Medulla oblongata (tissue), 1 donor: ENCODE measurements at regions not wholly inside any gene's neighbourhood (a gene's known extent, or its start where the extent isn't known, plus 50 kb on each side); places are given as distances from the start of the nearest gene placed in this dataset.
"Not testable (repeated sequence)": the region's sequence is repeated elsewhere in the genome, so short reads cannot be mapped to it uniquely, and the experiment has no call there.

Experiments
- DNase-seq: peaks from one replicate; pipeline ENCODE4 v3.0.0-alpha.2; 2015; ENCODE audit errors: extremely low spot score

GRCh38 chr13:76289558-76289957 lies 596.6 kb downstream of the KCTD12 start:
- DNase-seq, result peak; percentile 24

GRCh38 chr13:76286178-76286577 lies 600.0 kb downstream of the KCTD12 start:
- DNase-seq, result no peak

GRCh38 chr13:76285463-76285862 lies 600.7 kb downstream of the KCTD12 start:
- no peak for DNase-seq

GRCh38 chr13:76279766-76280165 lies 606.4 kb downstream of the KCTD12 start:
- DNase-seq, result not testable (repeated sequence)

GRCh38 chr13:76271728-76272232 lies 614.4 kb downstream of the KCTD12 start:
- DNase-seq, result no peak

- DNase-seq, result not testable (repeated sequence)
Observed at GRCh38 chr13:76268307-76268706, 617.9 kb downstream of the KCTD12 start.

- DNase-seq, result no peak
Observed at GRCh38 chr13:76267216-76267615, 619.0 kb downstream of the KCTD12 start.

- no peak for DNase-seq
Observed at GRCh38 chr13:76266561-76266960, 619.6 kb downstream of the KCTD12 start.

- no peak for DNase-seq
Observed at GRCh38 chr13:76250211-76250610, 614.1 kb downstream of the LMO7 start.

DNA sequence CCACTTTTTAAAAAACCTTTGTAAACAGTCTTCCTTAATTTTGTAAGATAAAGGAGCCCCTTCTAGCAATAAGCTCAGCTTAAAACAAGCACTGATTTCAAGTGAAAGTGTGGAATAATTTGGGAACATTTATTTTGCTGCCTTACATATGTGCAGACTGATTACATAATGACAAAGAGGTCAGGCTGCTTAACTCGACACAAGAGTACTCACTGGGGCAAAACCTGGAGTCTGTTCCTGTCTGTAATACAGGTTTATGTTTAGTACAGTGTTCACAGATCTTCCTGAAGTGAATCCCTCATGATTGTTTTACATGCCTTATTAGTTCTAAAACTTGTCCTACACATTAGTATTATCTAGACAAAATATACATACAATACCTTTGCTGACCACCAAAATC lies 609.8 kb downstream of the LMO7 start:
- no peak for DNase-seq

DNA sequence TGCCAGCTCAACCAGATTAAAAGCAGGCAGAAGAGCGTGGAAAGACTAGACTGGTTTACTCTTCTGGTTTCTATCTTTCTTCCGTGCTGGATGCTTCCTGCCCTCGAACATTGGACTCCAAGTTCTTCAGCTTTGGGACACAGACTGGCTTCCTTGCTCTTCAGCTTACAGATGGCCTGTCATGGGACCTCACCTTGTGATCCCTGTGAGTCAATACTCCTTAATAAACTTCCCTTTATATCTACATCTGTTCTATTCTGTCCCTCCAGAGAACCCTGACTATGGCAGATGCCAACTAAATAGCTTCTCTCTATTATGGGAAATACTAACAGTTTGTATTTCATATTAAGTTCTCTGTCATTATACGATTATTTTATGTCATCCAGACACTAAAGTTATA lies 609.1 kb downstream of the LMO7 start:
- DNase-seq, result no peak

GRCh38 chr13:76243120-76243519 lies 607.0 kb downstream of the LMO7 start:
- not testable (repeated sequence) for DNase-seq

DNA sequence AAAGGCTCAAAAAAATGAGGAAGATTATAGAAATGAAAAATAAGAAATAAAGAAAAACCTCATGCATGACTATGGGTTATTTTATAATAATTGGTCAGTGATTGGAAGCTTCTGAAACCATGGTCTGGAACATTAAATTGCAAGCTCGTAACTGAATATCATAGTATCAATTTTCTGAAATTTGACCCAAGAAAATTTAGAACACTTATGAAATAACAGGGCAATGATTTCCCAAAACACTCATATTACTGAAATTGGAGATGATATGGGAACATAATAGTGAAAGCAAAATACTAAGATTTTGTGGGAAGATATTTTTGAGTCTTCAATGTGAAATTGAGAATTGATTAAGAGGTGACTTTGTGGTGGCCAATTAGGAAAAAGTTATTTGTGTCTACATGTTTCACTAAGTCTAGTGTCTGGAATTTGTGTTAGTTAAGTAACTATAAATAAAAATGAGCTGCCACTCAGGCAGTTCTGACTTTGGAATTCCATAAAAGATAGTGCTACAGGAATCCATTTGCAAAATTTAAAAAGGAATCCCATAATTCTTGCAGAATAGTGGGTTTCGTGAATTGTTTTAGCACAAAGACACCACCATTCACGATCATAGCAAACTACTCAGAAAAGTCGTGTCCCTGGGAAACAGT lies 603.0 kb downstream of the LMO7 start:
- DNase-seq, result no peak

DNA sequence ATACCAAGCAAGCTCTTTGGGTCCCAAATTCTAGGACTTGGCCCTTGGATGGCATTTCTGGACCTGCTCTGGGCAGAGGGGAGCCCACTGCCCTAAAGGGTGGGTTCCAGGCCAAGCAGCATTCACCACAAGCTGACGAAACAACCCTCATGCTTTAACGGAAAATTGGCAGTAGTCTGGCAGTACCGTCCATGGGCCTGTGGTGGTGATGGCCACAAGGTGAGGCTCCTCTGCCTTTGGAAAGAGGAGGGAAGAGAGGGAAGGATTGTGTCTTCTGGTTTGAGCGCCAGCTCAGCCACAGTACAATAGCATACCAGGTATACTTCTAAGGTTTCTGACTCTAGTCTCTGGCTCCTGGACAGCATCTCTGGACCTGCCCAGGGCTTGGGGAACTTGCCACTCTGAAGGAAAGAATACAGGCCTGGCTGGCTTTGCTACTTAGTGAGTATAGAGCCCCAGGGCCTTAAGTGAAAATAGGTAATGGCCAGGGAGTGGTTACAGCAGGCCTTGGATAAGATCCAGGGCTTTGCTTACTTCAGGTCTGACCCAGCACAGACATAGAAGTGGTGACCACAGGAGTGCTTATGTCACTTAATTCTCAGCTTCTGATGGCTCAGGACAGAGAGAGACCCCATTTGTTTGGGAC lies 595.5 kb downstream of the LMO7 start:
- DNase-seq, result no peak

DNA sequence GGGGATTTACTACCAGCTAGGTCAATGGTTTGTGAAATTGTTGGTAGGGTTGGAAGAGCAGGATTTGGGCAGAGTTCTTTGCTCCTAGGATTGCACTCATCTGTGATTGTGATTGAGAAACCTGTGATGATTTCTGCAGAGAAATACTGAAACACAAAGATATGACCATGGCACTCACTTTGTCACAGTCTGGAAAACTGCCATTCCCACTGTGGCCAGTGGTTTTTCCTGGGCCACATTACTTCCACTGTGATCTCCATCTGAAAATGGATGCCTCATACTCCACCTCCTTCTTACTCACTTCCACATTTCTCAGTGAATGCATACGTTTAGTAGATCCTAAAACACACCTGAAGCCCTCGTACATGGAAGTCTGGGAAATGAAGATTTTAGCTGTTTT lies 593.2 kb downstream of the LMO7 start:
- no peak for DNase-seq

GRCh38 chr13:76226941-76227340 lies 590.8 kb downstream of the LMO7 start:
- no peak for DNase-seq

DNA sequence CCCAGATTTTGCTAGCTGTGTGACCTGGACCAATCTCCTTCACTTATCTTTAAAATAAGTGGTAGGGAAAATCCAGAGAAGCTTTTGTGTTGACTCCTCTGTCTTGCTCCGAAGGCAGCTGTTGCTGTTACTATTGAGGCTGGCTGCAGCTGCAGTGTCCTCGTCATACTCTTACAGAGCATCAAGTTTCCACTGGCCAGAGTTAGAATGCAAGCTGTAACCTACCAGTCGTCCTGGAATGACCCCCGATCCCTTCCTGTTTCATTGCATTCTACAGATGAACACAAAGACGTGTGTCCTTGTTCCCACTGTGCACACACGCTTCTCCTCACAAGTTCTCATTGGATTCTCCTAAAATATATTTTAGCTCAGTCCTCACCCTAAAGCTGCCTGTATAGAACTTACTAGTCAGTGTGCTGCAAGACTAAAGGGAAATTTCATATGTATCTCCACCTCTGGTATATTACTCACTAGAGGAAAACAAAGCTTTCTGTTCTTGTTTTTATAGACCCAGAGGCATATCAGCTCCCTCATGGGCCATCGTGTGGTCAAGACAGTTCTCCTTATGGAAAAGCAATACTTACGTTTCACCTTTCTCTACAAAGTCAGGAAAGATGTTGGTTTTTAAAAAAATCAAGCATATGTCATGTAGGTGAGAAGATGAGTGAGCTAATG lies 589.8 kb downstream of the LMO7 start:
- no peak for DNase-seq

DNA sequence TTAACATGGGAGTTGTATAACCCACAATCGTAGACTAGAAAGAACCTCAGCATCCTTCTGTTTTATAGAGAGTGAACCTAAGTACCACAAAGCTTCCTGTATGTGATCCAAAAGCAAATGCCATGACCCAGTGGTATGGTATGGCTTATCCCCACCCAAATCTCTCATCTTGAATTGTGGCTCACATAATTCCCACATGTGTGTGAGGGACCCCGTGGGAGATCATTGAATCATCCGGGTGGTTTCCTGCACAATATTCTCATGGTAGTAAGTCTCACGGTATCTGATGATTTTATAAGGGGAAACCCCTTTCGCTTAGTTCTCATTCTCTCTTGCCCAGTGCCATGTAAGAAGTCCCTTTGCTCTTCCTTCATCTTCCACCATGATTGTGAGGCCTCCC lies 587.9 kb downstream of the LMO7 start:
- no peak for DNase-seq

- no peak for DNase-seq
Observed at GRCh38 chr13:76223565-76223964, 587.4 kb downstream of the LMO7 start.

GRCh38 chr13:76222511-76222910 lies 586.4 kb downstream of the LMO7 start:
- DNase-seq, result peak; percentile 60

GRCh38 chr13:76216729-76217128 lies 580.6 kb downstream of the LMO7 start:
- no peak for DNase-seq

- no peak for DNase-seq
Observed at GRCh38 chr13:76214001-76214400, 577.9 kb downstream of the LMO7 start.

DNA sequence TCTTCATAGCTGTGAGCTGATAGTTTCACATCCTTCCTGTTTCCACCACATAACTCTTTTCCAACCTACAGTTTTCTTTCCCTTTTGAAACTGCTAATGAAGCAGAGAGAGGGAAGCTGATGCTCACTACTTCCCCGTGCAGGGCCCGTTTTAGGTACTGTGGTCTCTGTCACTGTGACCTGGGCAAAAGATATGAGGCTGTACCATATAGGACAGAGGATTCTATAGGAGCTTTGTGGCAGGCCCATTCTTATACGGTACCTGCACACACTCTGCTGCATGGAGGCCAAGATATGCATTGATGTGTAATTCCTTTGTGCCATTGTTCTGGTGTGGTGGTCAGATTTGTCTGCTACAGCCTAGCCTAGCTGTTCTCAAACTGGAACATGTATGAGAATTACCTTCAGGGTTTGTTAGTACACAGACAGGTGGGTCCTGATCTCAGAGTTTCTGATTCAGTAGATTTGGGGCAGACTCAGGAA lies 577.3 kb downstream of the LMO7 start:
- peak; percentile 42 for DNase-seq
